Neutrophil (primary cell): ENCODE measurements at regions not wholly inside any gene's neighbourhood (a gene's known extent, or its start where the extent isn't known, plus 50 kb on each side); places are given as distances from the start of the nearest gene placed in this dataset.

Experiments used
- H3K27ac ChIP-seq: fragments of 200-600 bp; sonication (generic); 2 replicates; pipeline ENCODE4 v1.5.1; 2016; ENCODE audit warnings: mild to moderate bottlenecking, moderate library complexity
- H3K27me3 ChIP-seq: fragments of 200-600 bp; sonication (generic); 2 replicates; pipeline ENCODE4 v1.6.0; 2016; ENCODE audit warnings: mild to moderate bottlenecking
- H3K36me3 ChIP-seq: fragments of 200-600 bp; sonication (generic); 2 replicates; pipeline ENCODE4 v1.5.1; 2017
- H3K4me1 ChIP-seq, 2 experiments: fragments of 200-600 bp in 1 of 2; sonication (generic) in 1 of 2; 1 replicate in 1 of 2; 2 replicates in 1 of 2; pipeline versions ENCODE4 v1.5.1 to v1.6.1; 2013 to 2016; ENCODE audit warnings: low read depth in 1 of 2, low read length in 1 of 2, mild to moderate bottlenecking in 1 of 2, moderate library complexity in 1 of 2; ENCODE audit not compliant: control insufficient read depth in 1 of 2, insufficient read depth in 1 of 2
- H3K4me3 ChIP-seq, 2 experiments: fragments of 200-600 bp in 1 of 2; sonication (generic) in 1 of 2; 1 replicate in 1 of 2; 2 replicates in 1 of 2; pipeline ENCODE4 v1.5.1; 2013 to 2016; ENCODE audit warnings: low read depth in 1 of 2, low read length in 1 of 2, mild to moderate bottlenecking in 1 of 2, moderate library complexity in 1 of 2
- H3K9me3 ChIP-seq: fragments of 200-600 bp; sonication (generic); 2 replicates; pipeline ENCODE4 v1.5.1; 2016
- TF ChIP-seq, protein P1 (sequence below): fragments of 200-600 bp; sonication (generic); IDR thresholded peaks from 2 replicates; pipeline ENCODE4 v1.5.1; 2016; ENCODE audit warnings: antibody characterized with exemption

DNA sequence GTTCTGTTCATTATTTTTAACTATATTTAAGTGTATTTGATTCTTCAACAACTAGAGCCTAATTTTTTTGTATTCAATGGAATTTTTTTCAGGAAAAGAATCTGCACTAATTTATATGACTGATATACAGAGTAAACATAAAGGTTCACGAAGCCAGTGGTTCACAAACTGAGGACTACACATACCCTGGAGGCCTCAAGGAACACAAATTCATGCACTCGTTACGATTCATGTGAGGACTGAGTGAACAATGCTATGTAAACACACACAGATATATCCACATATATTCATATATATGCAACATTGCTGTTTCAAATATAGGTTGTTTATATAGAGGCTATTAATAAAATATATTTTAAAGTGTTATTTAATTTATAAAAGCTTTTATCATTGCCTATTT, 137.8 kb downstream of the PHLDA1 start:
- no peaks in the 10 kb centered on the region for H3K36me3 ChIP-seq
- TF ChIP-seq, protein P1, sequence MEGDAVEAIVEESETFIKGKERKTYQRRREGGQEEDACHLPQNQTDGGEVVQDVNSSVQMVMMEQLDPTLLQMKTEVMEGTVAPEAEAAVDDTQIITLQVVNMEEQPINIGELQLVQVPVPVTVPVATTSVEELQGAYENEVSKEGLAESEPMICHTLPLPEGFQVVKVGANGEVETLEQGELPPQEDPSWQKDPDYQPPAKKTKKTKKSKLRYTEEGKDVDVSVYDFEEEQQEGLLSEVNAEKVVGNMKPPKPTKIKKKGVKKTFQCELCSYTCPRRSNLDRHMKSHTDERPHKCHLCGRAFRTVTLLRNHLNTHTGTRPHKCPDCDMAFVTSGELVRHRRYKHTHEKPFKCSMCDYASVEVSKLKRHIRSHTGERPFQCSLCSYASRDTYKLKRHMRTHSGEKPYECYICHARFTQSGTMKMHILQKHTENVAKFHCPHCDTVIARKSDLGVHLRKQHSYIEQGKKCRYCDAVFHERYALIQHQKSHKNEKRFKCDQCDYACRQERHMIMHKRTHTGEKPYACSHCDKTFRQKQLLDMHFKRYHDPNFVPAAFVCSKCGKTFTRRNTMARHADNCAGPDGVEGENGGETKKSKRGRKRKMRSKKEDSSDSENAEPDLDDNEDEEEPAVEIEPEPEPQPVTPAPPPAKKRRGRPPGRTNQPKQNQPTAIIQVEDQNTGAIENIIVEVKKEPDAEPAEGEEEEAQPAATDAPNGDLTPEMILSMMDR, result no peak
- H3K27me3 ChIP-seq, result peaks cover 36% of the 10 kb centered on the region
- no peak overlapping the region for H3K4me3 ChIP-seq
- no peak overlapping the region for H3K27ac ChIP-seq
- no peaks in the 10 kb centered on the region for H3K9me3 ChIP-seq
- no peaks in the 10 kb centered on the region for H3K4me1 ChIP-seq

- Histone ChIP-seq H3K27ac (no peak overlapping the region), H3K36me3 (no peaks in the 10 kb centered on the region), H3K4me1 (no peaks in the 10 kb centered on the region), H3K9me3 (no peaks in the 10 kb centered on the region), H3K27me3 (peaks cover 44% of the 10 kb centered on the region), H3K4me3 (no peak overlapping the region)
- TF ChIP-seq, protein P1, result no peak
Measured at GRCh38 chr12:75892731-75893408, 138.7 kb downstream of the PHLDA1 start.

DNA sequence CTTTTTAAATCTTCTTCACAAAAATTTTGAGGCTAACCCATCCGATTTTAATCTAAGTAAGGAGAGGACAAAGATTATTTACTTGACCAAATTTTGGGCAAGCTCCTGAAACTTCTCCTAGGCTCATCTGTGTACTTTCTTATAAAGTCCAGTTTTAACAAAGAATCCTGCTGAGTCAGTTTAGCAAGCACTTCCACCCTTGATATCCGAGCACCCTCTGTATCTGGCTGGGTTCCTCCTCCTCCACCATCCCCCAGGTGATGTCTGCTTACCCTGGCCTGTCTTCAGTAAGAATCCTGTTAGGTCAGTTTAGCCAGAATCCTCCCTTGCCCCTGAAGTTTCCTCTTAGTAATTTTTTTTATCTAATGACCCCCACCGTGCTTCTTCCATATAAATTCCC, 140.5 kb downstream of the PHLDA1 start:
- H3K27me3 ChIP-seq, result peaks cover 36% of the 10 kb centered on the region
- no peaks in the 10 kb centered on the region for H3K4me1 ChIP-seq
- H3K4me3 ChIP-seq, result no peak overlapping the region
- no peak overlapping the region for H3K27ac ChIP-seq
- TF ChIP-seq, protein P1, result no peak
- H3K36me3 ChIP-seq, result no peaks in the 10 kb centered on the region
- H3K9me3 ChIP-seq, result no peaks in the 10 kb centered on the region

GRCh38 chr12:75890660-75891059, 140.9 kb downstream of the PHLDA1 start:
- no peaks in the 10 kb centered on the region for H3K9me3 ChIP-seq
- H3K27me3 ChIP-seq, result peaks cover 37% of the 10 kb centered on the region
- TF ChIP-seq, protein P1, result no peak
- no peak overlapping the region for H3K4me3 ChIP-seq
- H3K4me1 ChIP-seq, result no peaks in the 10 kb centered on the region
- no peak overlapping the region for H3K27ac ChIP-seq
- no peaks in the 10 kb centered on the region for H3K36me3 ChIP-seq

DNA sequence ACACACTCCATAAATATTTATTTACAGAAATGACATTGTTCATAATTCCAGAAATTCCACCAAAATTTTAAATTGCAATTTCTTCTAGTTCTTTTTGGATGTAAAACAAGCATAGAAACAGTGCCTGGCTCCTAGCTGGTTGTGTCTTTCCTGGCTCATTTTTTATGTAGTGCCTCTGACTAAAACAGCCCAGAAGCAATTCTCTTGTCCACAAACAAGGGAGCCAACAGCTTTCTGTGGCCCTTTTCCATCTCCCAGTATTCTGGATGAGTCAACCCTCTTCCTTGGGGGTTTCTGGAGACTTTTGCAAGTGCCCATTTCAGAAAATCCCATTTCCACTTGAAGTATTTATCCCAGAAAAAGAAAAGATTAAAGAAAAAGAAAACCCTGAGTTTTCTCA, 141.4 kb downstream of the PHLDA1 start:
- Histone ChIP-seq H3K4me1 (no peaks in the 10 kb centered on the region), H3K27ac (no peak overlapping the region)

More for the DNA sequence above, 141.4 kb downstream of the PHLDA1 start:
- no peaks in the 10 kb centered on the region for H3K9me3 ChIP-seq
- TF ChIP-seq, protein P1, result no peak
- H3K36me3 ChIP-seq, result no peaks in the 10 kb centered on the region
- H3K4me3 ChIP-seq, result no peak overlapping the region
- peaks cover 42% of the 10 kb centered on the region for H3K27me3 ChIP-seq
